HEK293 (cell line): ENCODE measurements at regions not wholly inside any gene's neighbourhood (a gene's known extent, or its start where the extent isn't known, plus 50 kb on each side); places are given as distances from the start of the nearest gene placed in this dataset.

ENCODE experiments used
- CTCF ChIA-PET: fragments of 350-600 bp; formaldehyde crosslinking; extraction: SDS; loops from one replicate; lab custom pipeline; 2021; ENCODE audit warnings: antibody characterized with exemption; lab: Yijun Ruan, JAX
- POLR2A ChIA-PET: fragments of 300-600 bp; formaldehyde crosslinking; extraction: SDS; loops from one replicate; lab custom pipeline; 2020; ENCODE audit warnings: antibody characterized with exemption, inconsistent platforms; lab: Yijun Ruan, JAX
- H3K27ac ChIP-seq: fragments of 200-500 bp; sonication (Bioruptor generic); 2 replicates; pipeline ENCODE4 v1.5.1; 2014; ENCODE audit warnings: low read depth, low read length, control low read depth, inconsistent platforms; ENCODE audit errors: extremely low read depth
- H3K36me3 ChIP-seq, 2 experiments: fragments of 200-500 bp in 1 of 2; sonication (Bioruptor generic) in 1 of 2; 1 replicate in 1 of 2; 2 replicates in 1 of 2; pipeline ENCODE4 v1.5.1; 2014 to 2017; ENCODE audit warnings: inconsistent platforms in 2 of 2, low read length in 2 of 2; ENCODE audit not compliant: control insufficient read depth in 2 of 2, insufficient read depth in 1 of 2
- H3K4me1 ChIP-seq: fragments of 200-500 bp; sonication (Bioruptor generic); 2 replicates; pipeline ENCODE4 v1.5.1; 2014; ENCODE audit warnings: mild to moderate bottlenecking, low read length, inconsistent platforms; ENCODE audit not compliant: control insufficient read depth, insufficient read depth
- H3K4me3 ChIP-seq: 2 replicates; pipeline ENCODE4 v1.5.1; 2011; ENCODE audit warnings: low read depth, mild to moderate bottlenecking, control low read depth, low read length, moderate library complexity
- H3K9me3 ChIP-seq: fragments of 200-500 bp; sonication (Bioruptor generic); 2 replicates; pipeline ENCODE4 v1.5.1; 2014; ENCODE audit warnings: low read depth, low read length, inconsistent platforms; ENCODE audit not compliant: control insufficient read depth, insufficient read depth
- ATF2 ChIP-seq: fragments of 450-650 bp; formaldehyde crosslinking; IDR thresholded peaks from 2 replicates; pipeline ENCODE4 v1.5.1; 2016; ENCODE audit warnings: missing biosample characterization, missing genetic modification characterization, low read depth
- ELK4 ChIP-seq: IDR thresholded peaks from 2 replicates; pipeline ENCODE4 v1.6.1; 2011; ENCODE audit warnings: mild to moderate bottlenecking, low read depth, low read length, borderline replicate concordance
- HOXD13 ChIP-seq: sonication (generic); formaldehyde crosslinking; IDR thresholded peaks from 2 replicates; pipeline ENCODE4 v1.8.0; 2022; ENCODE audit warnings: missing genetic modification reagents, borderline replicate concordance
- MYNN ChIP-seq: fragments of 450-650 bp; formaldehyde crosslinking; IDR thresholded peaks from 2 replicates; pipeline ENCODE4 v1.5.1; 2016; ENCODE audit warnings: missing biosample characterization, missing genetic modification characterization, borderline replicate concordance
- REPIN1 ChIP-seq: fragments of 450-650 bp; formaldehyde crosslinking; IDR thresholded peaks from 2 replicates; pipeline ENCODE4 v1.5.1; 2017; ENCODE audit warnings: missing biosample characterization, missing genetic modification characterization, low read depth
- SP2 ChIP-seq: fragments of 450-650 bp; formaldehyde crosslinking; IDR thresholded peaks from 2 replicates; pipeline ENCODE4 v1.5.1; 2016; ENCODE audit warnings: missing biosample characterization, missing genetic modification characterization
- TCF7L2 ChIP-seq: IDR thresholded peaks from 2 replicates; pipeline ENCODE4 v1.6.1; 2011; ENCODE audit warnings: low read depth, mild to moderate bottlenecking, inconsistent platforms, low read length, moderate library complexity, borderline replicate concordance
- YY2 ChIP-seq: fragments of 450-650 bp; formaldehyde crosslinking; IDR thresholded peaks from 2 replicates; pipeline ENCODE4 v1.5.1; 2016; ENCODE audit warnings: missing biosample characterization, missing genetic modification characterization
- ZBTB1 ChIP-seq: fragments of 450-650 bp; formaldehyde crosslinking; IDR thresholded peaks from 2 replicates; pipeline ENCODE4 v1.5.1; 2016; ENCODE audit warnings: missing biosample characterization, missing genetic modification characterization
- ZFP3 ChIP-seq: fragments of 450-650 bp; formaldehyde crosslinking; IDR thresholded peaks from 2 replicates; pipeline ENCODE4 v1.5.1; 2016; ENCODE audit warnings: low read depth, missing biosample characterization, missing genetic modification characterization
- ZNF132 ChIP-seq: fragments of 450-650 bp; formaldehyde crosslinking; IDR thresholded peaks from 2 replicates; pipeline ENCODE4 v1.5.1; 2017; ENCODE audit warnings: missing biosample characterization, missing genetic modification characterization, borderline replicate concordance
- ZNF157 ChIP-seq: fragments of 450-650 bp; formaldehyde crosslinking; IDR thresholded peaks from 2 replicates; pipeline ENCODE4 v1.5.1; 2016; ENCODE audit warnings: missing biosample characterization, missing genetic modification characterization
- ZNF174 ChIP-seq: fragments of 450-650 bp; formaldehyde crosslinking; IDR thresholded peaks from 2 replicates; pipeline ENCODE4 v1.5.0; 2017; ENCODE audit warnings: missing biosample characterization, mild to moderate bottlenecking, missing genetic modification characterization
- ZNF214 ChIP-seq: fragments of 450-650 bp; formaldehyde crosslinking; IDR thresholded peaks from 2 replicates; pipeline ENCODE4 v1.5.1; 2017; ENCODE audit warnings: missing biosample characterization, mild to moderate bottlenecking, missing genetic modification characterization, borderline replicate concordance
- ZNF23 ChIP-seq: fragments of 450-650 bp; formaldehyde crosslinking; IDR thresholded peaks from 2 replicates; pipeline ENCODE4 v1.5.1; 2016; ENCODE audit warnings: missing biosample characterization, missing genetic modification characterization, borderline replicate concordance
- ZNF266 ChIP-seq: fragments of 450-650 bp; formaldehyde crosslinking; IDR thresholded peaks from 2 replicates; pipeline ENCODE4 v1.5.1; 2016; ENCODE audit warnings: missing biosample characterization, missing genetic modification characterization, low read depth
- ZNF37A ChIP-seq: fragments of 450-650 bp; IDR thresholded peaks from 2 replicates; pipeline ENCODE4 v1.5.1; 2018; ENCODE audit warnings: missing biosample characterization, missing genetic modification characterization
- ZNF473 ChIP-seq: fragments of 450-650 bp; formaldehyde crosslinking; IDR thresholded peaks from 2 replicates; pipeline ENCODE4 v1.5.1; 2017; ENCODE audit warnings: missing biosample characterization, missing genetic modification characterization
- ZNF548 ChIP-seq: fragments of 450-650 bp; formaldehyde crosslinking; IDR thresholded peaks from 2 replicates; pipeline ENCODE4 v1.5.1; 2016; ENCODE audit warnings: missing biosample characterization, missing genetic modification characterization
- ZNF600 ChIP-seq: fragments of 450-650 bp; formaldehyde crosslinking; IDR thresholded peaks from 2 replicates; pipeline ENCODE4 v1.5.1; 2016; ENCODE audit warnings: missing biosample characterization, missing genetic modification characterization
- ZNF624 ChIP-seq: fragments of 450-650 bp; formaldehyde crosslinking; IDR thresholded peaks from 2 replicates; pipeline ENCODE4 v1.5.1; 2017; ENCODE audit warnings: missing biosample characterization, missing genetic modification characterization
- ZNF626 ChIP-seq: fragments of 450-650 bp; sonication (Bioruptor Pico); formaldehyde crosslinking; IDR thresholded peaks from 2 replicates; pipeline ENCODE4 v1.5.1; 2018; ENCODE audit warnings: missing biosample characterization, missing genetic modification characterization, inconsistent platforms
- ZNF660 ChIP-seq: fragments of 450-650 bp; IDR thresholded peaks from 2 replicates; pipeline ENCODE4 v1.5.1; 2018; ENCODE audit warnings: missing biosample characterization, mild to moderate bottlenecking, missing genetic modification characterization
- ZXDB ChIP-seq: fragments of 450-650 bp; formaldehyde crosslinking; IDR thresholded peaks from 2 replicates; pipeline ENCODE4 v1.5.1; 2016; ENCODE audit warnings: missing biosample characterization, missing genetic modification characterization
- TF ChIP-seq, protein P1 (sequence below): fragments of 450-650 bp; formaldehyde crosslinking; IDR thresholded peaks from 2 replicates; pipeline ENCODE4 v1.5.1; 2016; ENCODE audit warnings: missing biosample characterization, missing genetic modification characterization
- TF ChIP-seq, protein P2 (sequence below): fragments of 450-650 bp; formaldehyde crosslinking; optimal IDR thresholded peaks from 2 replicates; pipeline ENCODE3; 2016; ENCODE audit warnings: missing biosample characterization, mild to moderate bottlenecking, missing genetic modification characterization

DNA sequence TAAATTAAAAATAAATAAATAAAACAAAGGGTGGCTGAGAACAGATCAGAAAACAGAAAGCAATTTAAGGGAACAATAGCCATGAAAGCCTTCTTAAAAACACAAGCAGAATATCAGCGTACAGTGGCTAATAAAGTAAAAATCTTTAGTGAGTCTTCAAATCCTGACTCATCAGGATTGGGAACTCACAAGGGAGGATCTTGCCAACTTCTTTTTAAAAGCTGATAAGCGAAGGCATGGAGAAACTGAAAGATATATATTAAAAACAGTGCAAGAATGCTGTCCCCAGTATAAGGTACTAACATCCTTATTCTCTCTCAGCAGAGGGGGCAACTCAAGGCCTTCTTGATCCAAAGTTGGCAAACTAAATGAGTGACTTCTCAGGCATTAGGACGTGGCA lies 180.1 kb downstream of the DHX15 start (continued):
- no peak for TF ChIP-seq ELK4
- TF ChIP-seq ZNF266 (tag by site-specific recombination): no peak
- TF ChIP-seq TCF7L2: no peak
- no peak for TF ChIP-seq SP2 (tag by site-specific recombination)
- no peak for TF ChIP-seq ZNF132 (tag by site-specific recombination)
- no peak for TF ChIP-seq ZNF157 (tag by site-specific recombination)
- no peak for TF ChIP-seq ZNF660 (tag by site-specific recombination)
- TF ChIP-seq ZNF473 (tag by site-specific recombination): no peak
- no peak for TF ChIP-seq ZBTB1 (tag by site-specific recombination)
- TF ChIP-seq ZNF548 (tag by site-specific recombination): no peak
- TF ChIP-seq ZFP3 (tag by site-specific recombination): no peak

DNA sequence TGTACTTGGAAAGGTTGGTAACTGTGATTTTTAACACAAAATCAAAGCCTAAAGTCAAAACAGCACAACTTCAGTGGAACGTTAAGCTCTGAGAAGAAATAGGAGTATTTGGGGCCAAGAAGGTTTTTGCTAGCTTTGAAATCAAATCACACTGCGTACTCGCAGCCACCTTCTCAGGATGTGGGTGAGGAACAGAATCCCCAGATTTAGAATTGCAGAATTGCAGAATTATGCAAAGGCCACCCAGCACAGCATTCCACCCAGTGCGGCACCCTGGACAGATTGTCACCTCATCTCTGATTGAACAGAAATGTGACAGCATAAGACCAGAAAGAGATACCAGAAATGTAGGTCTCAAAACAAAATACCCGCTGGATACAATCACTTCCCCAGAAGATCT lies 181.1 kb downstream of the DHX15 start:
- POLR2A ChIA-PET: no interaction called here
- Histone ChIP-seq H3K36me3 (no peaks in the 10 kb centered on the region), H3K27ac (no peak overlapping the region), H3K4me3 (no peak overlapping the region), H3K4me1 (no peaks in the 10 kb centered on the region), H3K9me3 (no peaks in the 10 kb centered on the region)
- TF ChIP-seq, protein P1, sequence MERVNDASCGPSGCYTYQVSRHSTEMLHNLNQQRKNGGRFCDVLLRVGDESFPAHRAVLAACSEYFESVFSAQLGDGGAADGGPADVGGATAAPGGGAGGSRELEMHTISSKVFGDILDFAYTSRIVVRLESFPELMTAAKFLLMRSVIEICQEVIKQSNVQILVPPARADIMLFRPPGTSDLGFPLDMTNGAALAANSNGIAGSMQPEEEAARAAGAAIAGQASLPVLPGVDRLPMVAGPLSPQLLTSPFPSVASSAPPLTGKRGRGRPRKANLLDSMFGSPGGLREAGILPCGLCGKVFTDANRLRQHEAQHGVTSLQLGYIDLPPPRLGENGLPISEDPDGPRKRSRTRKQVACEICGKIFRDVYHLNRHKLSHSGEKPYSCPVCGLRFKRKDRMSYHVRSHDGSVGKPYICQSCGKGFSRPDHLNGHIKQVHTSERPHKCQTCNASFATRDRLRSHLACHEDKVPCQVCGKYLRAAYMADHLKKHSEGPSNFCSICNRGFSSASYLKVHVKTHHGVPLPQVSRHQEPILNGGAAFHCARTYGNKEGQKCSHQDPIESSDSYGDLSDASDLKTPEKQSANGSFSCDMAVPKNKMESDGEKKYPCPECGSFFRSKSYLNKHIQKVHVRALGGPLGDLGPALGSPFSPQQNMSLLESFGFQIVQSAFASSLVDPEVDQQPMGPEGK: no peak
- TF ChIP-seq ZNF37A: no peak
- no peak for TF ChIP-seq ZNF624 (tag by site-specific recombination)
- TF ChIP-seq ZNF600 (tag by site-specific recombination): no peak
- TF ChIP-seq ZNF626: no peak
- CTCF ChIA-PET: no interaction called here

GRCh38 chr4:24400537-24400936 lies 183.8 kb downstream of the DHX15 start:
- no peak overlapping the region for H3K27ac ChIP-seq
- H3K9me3 ChIP-seq: no peaks in the 10 kb centered on the region
- H3K36me3 ChIP-seq: no peaks in the 10 kb centered on the region
- ChIA-PET CTCF (no interaction called here), POLR2A (no interaction called here)
- H3K4me3 ChIP-seq: no peak overlapping the region
- no peaks in the 10 kb centered on the region for H3K4me1 ChIP-seq
- TF ChIP-seq ATF2 (tag by site-specific recombination) (no peak), ZNF174 (tag by site-specific recombination) (no peak), MYNN (tag by site-specific recombination) (no peak), ZNF23 (tag by site-specific recombination) (no peak), ELK4 (no peak), ZNF600 (tag by site-specific recombination) (no peak), HOXD13 (CRISPR knock-in tag) (no peak), ZNF132 (tag by site-specific recombination) (no peak), ZNF214 (tag by site-specific recombination) (no peak), ZXDB (tag by site-specific recombination) (no peak), REPIN1 (tag by site-specific recombination) (no peak), YY2 (tag by site-specific recombination) (no peak)
- TF ChIP-seq, protein P2, sequence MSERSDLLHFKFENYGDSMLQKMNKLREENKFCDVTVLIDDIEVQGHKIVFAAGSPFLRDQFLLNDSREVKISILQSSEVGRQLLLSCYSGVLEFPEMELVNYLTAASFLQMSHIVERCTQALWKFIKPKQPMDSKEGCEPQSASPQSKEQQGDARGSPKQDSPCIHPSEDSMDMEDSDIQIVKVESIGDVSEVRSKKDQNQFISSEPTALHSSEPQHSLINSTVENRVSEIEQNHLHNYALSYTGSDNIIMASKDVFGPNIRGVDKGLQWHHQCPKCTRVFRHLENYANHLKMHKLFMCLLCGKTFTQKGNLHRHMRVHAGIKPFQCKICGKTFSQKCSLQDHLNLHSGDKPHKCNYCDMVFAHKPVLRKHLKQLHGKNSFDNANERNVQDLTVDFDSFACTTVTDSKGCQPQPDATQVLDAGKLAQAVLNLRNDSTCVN (tag by site-specific recombination): no peak
